ENCODE measurements at regions not wholly inside any gene's neighbourhood (a gene's known extent, or its start where the extent isn't known, plus 50 kb on each side); places are given as distances from the start of the nearest gene placed in this dataset.

DNA sequence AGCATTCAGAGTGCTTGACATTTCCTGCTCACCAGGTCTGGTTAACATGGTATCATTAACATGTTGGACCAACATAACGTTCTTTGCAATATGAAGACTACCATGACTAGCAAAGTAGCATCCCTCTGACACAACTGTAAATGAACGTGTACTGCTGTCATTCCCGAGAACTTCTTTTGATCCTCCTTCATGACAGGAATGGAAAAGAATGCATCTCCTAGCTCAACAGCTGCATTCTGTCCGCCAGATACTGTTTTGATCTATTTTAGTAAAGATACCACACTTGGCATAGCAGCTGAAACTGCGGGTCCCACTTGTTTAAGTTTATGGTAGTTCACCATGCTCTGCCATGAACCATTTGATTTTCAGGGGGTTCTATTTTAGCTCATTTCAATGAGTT, 144.2 kb upstream of the PARD3B start:
- TF ChIP-seq POLR2A (IDR thresholded peaks at IDR 0.05): no peak
- TF ChIP-seq, protein P1, sequence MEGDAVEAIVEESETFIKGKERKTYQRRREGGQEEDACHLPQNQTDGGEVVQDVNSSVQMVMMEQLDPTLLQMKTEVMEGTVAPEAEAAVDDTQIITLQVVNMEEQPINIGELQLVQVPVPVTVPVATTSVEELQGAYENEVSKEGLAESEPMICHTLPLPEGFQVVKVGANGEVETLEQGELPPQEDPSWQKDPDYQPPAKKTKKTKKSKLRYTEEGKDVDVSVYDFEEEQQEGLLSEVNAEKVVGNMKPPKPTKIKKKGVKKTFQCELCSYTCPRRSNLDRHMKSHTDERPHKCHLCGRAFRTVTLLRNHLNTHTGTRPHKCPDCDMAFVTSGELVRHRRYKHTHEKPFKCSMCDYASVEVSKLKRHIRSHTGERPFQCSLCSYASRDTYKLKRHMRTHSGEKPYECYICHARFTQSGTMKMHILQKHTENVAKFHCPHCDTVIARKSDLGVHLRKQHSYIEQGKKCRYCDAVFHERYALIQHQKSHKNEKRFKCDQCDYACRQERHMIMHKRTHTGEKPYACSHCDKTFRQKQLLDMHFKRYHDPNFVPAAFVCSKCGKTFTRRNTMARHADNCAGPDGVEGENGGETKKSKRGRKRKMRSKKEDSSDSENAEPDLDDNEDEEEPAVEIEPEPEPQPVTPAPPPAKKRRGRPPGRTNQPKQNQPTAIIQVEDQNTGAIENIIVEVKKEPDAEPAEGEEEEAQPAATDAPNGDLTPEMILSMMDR (IDR thresholded peaks at IDR 0.05 in 4 of 5, conservative IDR thresholded peaks at IDR 0.05 in 1 of 5): no peak
